SW 1271 (cell line): ENCODE measurements at regions not wholly inside any gene's neighbourhood (a gene's known extent, or its start where the extent isn't known, plus 50 kb on each side); places are given as distances from the start of the nearest gene placed in this dataset.
A peak's percentile ranks its signal among the peaks of the same experiment; 100 is the strongest.
"Not testable (repeated sequence)": the region's sequence is repeated elsewhere in the genome, so short reads cannot be mapped to it uniquely, and the experiment has no call there.

Source experiments
- DNase-seq, 2 experiments: peaks; one replicate each; lab custom pipeline; 2025; lab: John Stamatoyannopoulos, UW

DNA sequence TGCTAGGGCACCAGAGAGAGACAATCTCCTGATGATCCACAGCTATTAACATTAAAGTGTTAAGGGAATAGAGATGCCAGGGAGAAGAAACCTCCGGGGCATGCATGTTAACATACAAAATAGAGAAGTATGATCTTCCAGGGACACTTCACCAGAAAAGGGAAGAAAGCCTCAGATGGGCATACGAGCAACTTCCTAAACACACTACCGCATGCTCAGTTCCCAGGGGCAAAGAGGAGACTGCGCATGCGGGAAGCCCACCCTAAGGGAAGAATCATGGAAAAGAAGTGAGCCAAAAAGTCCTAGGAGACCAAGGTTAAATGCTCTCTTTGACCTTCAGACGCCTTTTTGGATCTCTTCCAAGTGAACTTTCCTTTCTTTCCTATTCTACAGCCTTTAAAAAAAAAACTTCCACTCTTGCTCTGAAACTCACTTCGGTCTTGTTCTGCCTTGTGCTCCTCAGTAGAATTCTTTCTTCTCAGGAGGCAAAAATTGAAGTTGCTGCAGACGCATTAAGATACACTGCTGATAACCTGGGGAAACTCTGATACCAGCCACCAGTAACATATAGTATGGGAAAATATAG lies 1211.3 kb downstream of the REEP3 start:
- DNase-seq, result no peak

DNA sequence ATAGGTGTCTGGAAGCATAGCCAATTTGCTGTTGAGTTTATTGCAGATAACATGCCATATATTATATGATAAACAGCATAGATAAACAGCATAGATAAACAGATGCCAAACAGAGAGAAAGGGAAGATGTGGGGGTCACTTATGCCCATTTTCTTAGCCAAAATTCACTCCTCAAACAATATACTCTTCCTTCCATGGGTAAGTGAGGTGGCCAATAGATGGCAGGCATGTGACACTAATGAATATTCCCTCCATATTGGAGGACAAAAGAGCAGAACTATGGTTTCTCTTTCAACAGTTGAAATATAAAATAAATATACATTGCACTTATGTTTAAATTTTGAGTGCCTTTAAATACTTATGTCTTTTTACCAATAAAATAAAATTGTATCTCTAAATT lies 1212.8 kb downstream of the REEP3 start:
- DNase-seq, result peak in 1 of 2 experiments; percentile 5

DNA sequence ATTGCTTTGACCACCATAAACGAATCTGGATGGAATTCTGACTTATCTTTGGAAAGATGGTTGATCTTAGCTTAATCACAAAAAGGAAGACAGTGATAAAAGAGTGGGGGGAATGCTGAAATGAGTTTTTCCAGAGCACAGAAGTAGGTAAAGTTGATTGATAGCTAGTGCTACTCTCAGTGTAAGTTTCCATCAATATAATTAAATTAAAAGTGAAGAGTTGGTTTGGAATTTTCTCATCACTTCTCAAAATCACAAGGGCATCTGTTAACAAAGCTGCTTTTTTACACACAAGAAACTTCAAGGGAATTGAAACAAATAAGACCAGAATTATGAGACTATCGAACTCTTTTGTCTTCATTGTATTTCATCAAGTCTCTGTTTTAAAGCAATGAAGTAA lies 1217.3 kb downstream of the REEP3 start:
- DNase-seq, result no peak

DNA sequence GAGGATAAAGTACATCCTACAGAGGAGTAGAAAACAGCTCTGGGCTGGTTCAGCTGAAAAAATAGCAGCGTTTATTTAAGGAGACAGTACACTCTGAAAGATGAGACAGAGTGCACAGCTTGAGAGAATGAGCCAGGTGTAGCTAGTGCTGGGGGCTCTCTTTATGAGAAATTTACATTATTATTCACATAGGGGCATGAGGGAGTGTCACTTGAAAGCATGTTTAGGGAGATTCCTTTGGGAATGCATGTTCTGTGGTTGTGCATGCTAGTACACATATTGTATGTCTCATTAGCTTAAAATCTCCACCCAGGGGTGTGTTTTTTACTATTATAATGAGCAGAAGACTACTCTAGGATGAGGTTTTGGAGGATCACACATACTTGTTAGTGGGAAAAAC lies 1224.4 kb downstream of the REEP3 start:
- no peak for DNase-seq

DNA sequence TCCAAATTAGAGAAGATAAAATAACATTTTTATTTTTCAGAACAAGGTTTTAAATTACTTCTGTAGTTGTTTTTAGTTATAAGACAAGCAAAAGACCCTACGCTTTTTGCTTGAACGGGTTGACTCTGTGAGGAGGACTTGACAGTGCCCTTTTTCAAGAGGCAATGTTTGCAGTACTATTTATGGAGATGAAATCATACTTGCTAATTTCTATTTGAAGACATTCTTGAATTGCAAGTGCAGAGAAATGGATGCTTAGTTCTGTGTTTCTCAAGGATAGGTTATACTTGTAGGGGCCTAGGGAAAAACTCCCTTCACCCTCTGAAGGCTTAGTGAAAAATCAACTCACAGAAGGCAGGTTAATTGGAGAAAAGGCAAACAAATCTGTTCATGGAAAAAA lies 1229.5 kb downstream of the REEP3 start:
- DNase-seq, result no peak

DNA sequence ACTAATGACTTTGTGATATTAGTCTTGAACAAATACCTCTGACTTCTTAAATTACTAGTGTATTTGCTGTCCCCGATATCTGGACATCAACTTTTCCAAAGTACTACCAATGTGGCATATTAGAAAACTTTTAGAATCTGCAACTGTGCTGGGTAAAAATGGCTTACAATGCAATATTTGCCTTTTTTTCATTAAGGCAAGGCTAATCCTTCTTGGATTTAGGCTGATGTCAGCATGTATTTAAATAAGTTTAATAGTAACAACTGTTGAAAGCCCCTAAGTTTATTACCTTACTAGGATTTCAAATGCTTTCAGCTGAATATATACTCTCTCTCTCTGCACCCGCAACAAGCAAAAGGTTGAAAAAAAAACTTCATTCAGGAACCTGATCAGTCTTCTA lies 1232.3 kb downstream of the REEP3 start:
- DNase-seq, result no peak

DNA sequence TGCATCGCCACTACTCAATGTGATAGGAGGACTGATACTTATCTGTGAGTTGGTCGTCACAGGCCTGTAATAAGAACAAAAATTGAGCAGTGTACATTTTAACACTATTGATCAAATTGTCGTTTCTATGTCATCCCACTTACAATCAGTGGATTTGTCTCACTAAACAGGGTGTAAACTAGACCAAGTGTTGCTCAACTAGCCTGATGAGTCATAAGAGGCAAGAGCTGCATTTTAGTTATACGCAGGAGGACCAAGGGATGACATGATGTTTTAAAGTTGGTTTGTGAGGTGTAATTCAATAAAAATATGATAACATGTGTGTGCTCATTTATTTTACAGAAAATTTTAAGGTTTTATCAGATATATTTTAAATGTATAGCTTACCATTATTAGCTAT lies 1239.2 kb downstream of the REEP3 start:
- DNase-seq, result no peak

DNA sequence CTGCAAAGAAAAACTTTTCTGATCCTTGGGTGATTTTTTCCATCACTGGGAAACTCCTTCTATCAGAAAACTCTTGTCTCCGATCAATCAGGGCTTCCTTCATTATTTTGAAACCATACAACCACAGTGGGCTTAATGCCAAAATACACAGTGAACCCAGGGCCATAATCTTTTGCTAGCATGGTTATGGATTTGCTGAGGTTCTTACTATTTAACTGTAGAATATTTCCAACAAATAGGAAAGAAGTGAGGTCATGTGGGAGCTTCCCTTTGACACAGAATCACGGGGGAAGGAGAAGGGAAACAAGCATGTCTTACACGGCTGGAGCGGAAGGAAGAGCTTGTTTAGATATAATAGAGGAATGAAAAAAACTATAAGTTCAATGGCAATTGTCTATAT lies 1241.7 kb downstream of the REEP3 start:
- DNase-seq, result no peak

DNA sequence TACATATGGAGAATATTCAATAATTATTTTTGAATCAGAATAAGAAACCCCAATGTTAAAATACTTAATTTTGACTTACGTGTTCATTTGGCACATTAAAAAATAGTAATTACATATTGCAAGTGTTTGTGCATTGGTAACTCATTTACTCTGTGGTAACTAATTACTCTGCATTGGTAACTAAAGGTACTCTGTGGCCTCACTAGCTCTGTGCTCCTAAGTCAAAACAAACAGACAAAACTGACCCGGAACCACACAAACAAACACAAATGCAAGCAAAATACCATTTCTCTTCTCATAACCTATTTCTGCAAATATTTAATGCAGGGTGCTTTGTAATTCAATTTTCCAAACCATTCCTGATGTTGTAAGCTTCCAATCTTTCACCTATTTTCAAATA lies 1244.3 kb downstream of the REEP3 start:
- DNase-seq, result no peak

DNA sequence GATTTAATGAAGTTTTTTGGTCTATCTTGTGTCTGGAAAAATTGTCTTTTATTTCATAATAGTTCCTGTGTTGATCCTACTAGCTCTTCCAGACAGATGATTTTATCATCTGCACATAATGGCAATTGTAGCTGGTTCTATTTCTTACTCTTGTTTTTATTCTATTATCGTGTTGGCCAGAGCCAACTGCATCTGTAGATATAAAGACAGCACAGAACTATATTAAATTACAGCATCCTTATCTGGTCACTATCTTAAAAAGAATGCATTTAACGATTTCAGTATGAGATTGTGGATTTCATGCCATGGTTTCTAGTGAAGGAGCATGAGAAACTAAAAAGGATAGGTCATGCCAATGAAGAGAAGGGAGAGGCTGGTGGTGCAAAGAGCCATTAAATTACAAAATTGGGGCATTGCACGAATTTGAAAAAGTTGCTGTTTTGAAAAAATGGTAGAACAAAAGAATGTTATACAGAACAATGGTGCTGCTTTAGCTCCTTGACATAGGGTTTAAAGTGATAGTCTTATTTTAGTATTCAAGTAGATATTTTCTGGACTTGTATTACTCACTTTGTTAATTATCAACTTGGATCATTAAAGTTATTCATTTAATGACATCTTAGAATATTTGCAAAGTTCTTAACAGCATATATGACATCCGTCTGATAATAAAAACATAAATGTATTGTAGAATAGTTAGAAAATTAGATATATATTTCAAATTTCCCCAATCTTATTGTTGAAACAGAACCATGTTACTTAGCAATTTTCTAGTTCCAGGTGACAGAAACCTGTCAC lies 1250.3 kb downstream of the REEP3 start:
- no peak for DNase-seq

DNA sequence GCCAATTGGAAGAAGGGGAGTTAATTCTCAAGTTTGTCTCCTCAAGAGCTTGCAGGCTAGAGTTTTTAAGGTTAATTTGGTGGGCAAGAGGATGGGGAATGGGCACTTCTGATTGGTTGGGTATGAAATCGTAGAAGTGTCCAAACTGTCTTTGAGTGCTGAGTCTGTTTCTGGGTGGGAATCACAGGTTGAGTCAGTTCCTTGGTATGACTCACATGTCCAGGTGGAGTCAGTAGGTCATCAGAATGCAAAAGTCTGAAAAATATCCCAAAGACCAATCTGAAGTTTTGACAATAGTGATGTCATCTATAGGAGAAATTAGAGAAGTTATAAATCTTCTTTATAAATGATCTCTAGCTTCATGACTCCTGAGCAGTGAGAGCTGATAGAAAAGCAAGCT lies 1252.2 kb downstream of the REEP3 start:
- DNase-seq, result no peak

DNA sequence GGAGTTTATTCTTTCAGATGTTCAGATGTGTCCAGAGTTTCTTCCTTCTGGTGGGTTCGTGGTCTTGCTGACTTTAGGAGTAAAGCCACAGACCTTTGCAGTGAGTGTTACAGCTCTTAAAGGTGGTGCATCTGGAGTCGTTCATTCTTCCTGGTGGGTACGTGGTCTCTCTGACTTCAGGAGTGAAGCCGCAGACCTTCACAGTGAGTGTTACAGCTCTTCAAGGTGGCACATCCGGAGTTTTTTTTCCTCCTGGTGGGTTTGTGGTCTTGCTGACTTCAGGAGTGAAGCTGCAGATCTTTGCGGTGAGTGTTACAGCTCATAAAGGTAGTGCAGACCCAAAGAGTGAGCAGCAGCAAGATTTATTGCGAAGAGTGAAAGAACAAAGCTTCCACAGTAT lies 1263.2 kb downstream of the REEP3 start:
- not testable (repeated sequence) for DNase-seq

DNA sequence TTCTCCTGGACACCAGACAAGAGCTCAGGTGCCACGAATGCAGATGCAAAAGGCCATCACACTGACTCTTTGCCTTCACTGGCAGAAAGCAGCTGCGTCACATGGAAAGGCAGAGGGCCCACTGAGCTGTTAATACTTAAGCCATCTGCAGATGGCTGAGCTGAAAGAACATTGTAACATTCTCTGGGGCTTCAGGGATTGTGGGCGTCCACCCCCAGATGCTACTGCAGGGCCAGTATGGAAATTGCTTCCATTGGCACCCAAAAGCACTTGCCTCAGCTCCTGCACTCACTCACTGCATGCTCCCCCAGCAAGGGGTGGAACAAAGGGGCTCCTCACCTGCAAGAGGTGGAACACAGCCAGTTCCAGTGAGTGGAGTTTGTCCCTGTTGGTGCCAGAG lies 1264.6 kb downstream of the REEP3 start:
- no peak for DNase-seq

DNA sequence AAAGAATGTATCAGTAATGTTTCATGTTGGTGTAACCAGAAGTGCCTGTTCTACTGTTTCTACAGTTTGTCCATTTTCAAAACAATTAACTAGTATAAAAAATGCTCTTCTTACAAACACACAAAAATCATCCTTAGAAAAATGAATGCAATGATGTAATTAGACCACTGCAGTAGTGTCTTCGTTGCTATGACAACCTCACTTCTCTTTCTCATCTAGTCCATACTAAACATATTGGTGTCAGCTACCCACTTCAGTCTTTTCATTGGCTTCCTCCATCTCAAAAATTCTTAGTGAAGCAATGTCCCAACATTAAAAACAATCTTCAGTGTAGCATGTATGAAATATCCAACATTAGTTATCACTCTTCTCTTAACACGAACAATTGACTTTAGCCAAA lies 1265.8 kb downstream of the REEP3 start:
- no peak for DNase-seq

DNA sequence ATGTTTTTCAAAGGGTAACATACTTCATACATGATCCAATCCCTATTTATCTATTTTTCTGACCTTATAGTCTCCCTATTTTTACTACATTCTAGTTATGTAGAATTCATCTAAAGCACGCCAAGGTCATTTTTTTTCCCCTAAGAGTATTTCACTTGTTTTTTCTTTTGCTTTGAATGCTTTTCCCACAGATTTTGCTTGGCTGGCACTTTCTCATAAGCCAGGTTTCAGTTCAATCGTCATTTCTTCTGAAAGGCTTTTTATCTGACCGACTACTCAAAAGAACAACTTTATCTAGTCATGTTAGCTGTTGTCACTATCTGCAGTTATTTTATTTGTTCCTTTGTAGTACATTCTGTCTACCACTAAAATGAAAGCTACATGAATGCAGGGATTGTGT lies 1274.6 kb downstream of the REEP3 start:
- no peak for DNase-seq

DNA sequence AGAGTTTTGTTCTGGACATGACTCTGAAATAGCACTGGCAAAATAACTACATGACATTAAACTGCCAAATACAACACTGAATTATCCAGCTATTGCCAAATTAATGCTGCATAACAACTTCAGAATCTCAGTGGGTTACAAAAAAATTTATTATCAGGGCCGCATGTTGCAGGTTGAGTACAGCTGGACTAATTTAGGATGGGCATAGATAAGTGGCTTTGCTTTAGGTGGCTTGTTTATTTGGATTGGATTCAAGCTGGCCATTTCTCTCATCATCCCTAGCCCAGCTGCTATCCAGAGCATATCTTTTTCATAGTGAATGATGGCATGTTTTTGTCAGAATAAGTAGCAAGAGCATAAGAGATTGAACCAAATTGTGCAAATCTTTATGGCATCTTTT lies 1277.1 kb downstream of the REEP3 start:
- DNase-seq, result no peak

DNA sequence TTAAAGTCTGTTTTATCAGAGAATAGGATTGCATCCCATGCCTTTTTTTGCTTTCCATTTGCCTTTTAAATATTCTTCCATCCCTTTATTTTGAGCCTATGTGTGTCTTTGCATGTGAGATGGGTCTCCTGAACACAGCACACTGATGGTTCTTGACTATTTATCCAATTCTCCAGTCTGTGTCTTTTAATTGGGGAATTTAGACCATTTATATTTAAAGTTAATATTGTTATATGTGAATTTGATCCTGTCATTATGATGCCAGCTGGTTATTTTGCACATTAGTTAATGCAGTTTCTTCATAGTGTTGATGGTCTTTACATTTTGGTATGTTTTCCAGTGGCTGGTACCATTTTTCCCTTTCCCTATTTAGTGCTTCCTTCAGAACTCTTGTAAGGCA lies 1287.0 kb downstream of the REEP3 start:
- DNase-seq, result not testable (repeated sequence)

DNA sequence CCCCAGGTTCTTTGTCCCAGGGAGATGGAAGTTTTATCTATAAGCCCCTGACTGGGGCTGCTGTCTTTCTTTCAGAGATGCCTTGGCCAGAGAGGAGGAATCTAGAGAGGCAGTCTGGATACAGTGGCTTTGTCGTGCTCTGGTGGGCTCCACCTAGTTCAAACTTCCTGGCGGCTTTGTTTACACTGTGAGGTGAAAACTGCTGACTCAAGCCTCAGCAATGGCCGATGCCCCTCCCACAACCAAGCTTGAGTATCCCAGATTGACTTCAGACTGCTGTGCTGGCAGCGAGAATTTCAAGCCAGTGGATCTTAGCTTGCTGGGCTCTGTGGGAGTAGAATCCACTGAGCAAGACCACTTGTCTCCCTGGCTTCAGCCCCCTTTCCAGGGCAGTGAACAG lies 1288.8 kb downstream of the REEP3 start:
- DNase-seq, result not testable (repeated sequence)

DNA sequence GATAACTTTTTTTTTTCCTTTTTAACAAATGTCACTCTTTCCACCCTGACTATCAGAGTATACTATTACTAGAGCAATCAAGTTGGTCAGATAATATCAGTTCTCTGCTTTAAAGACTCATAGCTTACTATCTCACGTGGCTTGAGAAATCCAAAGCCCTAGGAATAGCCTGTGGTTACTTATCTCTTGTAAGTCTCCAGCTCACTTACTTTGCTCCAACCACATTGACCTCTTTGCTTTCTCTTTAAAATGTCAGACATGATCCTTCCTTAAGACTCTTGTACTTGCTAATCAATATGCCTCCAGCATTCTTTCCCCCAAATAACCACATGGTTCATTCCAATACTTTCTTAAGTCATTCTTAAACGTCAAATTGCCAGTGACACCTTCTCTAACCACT lies 1292.2 kb downstream of the REEP3 start:
- DNase-seq, result no peak

DNA sequence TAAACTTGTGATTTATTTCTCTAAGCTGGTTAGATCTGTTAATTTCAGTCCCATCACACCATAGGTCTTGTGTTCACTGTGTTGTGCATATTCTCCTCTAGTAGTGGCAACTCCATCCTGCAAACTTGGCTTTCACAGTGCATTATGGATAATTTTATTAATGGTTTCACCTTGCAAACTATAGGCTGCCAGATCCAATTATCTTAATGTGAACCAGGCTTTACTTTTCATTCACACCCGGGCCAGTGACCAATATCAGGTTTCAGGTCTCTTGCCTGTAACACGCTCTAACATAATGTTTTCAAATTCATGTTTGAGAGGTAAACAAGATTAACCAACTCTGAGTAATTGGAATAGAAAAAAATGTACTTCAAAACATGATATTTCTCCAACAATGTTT lies 1293.0 kb downstream of the REEP3 start:
- no peak for DNase-seq

DNA sequence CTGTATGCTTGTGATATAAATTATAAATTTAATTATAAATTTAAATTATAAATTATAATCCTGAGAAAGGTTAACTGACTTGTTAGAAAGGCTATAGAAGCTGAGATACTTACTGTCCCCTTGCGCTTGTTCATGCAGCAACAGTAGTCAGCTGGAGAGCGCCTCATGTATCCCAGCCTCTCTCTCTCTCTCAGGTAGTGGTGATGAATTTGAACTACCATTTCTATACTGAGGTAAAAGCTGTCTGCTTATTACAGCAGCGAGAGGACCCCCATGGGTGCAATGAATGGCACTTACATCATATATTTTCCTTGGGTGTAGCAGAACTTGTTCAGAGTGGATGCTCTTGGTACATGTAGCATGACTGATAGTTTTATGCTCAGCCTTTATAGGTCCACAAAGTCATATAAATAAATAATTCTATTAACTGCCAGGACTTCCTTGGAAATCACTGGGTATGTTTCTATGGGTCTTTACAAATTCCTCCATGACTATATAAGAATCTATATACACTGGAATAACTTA lies 1308.7 kb downstream of the REEP3 start:
- DNase-seq, result no peak

DNA sequence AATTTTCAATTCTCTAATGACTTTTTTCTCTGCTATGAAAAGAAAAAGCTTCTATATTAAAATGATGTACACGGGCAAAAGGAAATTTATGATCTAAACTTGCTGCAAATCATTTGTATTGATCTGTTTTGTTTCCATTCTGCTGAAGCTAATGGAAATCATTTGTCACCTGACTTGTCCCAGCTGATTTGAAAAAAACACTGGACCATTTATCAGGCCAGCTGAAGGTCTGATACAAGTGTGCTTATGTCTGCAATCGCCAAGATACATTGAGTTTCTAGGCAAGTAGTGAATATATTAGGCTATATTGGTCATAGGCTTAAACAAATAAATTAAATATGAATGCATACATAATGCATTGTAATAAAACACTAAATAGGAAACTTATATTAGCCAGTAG lies 1309.7 kb downstream of the REEP3 start:
- no peak for DNase-seq

DNA sequence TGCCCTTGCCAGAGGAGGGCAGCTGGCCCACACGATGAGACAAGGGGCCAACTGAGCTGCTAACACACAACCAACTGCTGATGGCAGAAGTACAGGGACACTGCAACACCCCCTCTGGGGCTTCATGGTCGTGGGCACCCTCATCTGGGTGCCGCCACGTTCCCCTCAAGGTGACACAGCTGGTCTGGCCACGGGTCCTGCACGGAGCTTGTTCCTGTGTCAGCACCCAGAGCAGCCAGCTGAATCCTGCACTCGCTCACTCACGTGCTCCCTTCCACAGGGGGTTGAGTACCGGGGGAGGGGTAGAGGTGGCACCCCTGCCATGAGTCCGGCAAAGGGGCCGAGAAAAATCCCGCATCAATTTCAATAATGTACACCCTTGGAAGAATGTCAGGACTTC lies 1319.1 kb downstream of the REEP3 start:
- DNase-seq, result no peak

DNA sequence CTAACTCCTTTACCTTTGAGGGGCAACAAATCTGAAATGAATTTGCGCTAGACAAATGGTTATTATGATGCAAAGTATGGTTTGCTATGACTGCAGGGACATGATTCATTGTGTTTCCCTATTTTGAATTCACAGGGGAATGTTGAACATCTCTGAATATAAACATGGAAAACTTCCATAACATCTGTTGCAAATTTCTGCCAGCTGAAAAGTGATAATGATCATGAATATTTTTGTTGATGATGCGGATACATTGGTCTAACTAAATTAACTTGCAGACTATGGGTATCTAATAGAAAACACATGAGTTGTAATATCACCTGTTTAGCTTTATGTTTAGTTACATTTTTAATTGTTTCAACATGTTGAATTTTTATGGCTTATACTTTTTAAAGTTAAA lies 1325.5 kb downstream of the REEP3 start:
- no peak for DNase-seq
